GM19397 (cell line): ENCODE measurements at regions not wholly inside any gene's neighbourhood (a gene's known extent, or its start where the extent isn't known, plus 50 kb on each side); places are given as distances from the start of the nearest gene placed in this dataset.

Experiments used
- ATAC-seq: cut with Tn5 transposase; IDR thresholded peaks from one replicate; pipeline ENCODE4 v1.9.1; 2021; ENCODE audit warnings: mild to moderate bottlenecking, moderate library complexity; ENCODE audit not compliant: unreplicated experiment

DNA sequence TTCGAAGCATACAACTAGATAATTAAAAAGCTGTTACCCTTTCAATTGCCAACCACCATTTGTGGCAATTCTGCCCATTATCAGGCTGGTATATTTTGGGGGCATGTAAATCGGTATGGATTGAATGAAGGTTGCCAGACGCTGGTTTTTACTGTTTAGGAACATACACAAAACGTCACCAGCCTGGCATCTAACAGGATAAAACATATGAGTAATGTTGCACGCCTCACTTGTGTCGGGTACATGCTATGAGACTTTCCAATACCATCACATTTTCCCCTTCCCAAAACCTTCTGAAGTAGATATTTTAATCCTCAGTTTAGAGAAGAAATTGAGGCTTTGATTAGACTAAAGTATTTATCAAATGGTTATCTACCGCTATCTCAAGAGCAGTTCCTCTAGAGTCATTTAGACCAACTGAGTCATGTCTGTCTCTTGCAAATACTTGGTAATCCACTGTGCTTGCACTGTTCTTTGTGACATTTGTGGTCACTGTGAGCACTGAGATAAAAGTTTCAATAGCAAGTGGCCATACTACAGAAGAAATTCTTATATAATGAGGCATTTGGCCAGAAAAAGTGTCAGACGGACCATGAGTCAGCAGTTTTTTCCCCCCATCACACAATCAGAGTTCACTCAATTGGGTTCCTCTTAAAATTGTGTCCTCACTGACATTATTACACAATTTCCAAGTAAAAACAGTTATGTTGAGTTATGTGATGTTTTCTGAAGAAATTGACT lies 498.7 kb downstream of the NXPH1 start:
- ATAC-seq: no peak

DNA sequence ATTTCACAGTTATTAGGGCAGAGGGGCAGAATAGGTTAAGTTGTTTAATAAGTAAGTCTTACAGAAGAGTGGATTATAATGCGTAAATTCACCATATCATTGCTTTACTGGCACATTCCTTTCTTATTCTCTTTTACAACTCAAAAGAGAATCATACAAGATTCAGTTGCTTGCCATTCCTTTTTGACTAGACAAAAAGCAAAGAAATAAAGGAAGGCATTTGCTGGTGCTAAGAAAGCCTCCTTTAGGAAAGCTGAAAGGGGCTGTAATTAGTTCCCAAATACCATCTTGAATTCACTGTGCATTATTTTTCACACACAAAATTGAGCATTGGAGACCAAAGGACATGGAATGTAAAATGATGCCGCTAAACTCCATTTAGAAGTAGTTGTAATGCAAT lies 499.3 kb downstream of the NXPH1 start:
- no peak for ATAC-seq

DNA sequence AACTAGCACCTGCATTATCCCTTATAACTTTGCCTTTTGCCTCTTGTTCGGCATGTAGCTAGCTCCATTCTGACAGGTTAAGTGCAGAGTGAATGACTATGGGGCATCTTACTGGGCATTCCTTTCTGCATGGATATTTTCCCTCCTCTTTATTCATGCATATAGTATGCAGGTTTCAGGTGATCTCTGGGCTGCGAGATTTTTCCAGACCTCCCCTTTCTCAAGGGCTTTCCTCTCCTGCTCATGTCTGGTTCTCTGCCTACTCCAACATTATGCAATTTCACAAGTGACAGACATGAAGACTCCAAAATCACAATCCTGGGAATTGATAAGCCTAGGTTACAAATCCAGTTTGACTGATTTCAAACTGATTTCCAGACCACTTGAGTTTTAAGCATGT lies 503.8 kb downstream of the NXPH1 start:
- ATAC-seq: no peak

DNA sequence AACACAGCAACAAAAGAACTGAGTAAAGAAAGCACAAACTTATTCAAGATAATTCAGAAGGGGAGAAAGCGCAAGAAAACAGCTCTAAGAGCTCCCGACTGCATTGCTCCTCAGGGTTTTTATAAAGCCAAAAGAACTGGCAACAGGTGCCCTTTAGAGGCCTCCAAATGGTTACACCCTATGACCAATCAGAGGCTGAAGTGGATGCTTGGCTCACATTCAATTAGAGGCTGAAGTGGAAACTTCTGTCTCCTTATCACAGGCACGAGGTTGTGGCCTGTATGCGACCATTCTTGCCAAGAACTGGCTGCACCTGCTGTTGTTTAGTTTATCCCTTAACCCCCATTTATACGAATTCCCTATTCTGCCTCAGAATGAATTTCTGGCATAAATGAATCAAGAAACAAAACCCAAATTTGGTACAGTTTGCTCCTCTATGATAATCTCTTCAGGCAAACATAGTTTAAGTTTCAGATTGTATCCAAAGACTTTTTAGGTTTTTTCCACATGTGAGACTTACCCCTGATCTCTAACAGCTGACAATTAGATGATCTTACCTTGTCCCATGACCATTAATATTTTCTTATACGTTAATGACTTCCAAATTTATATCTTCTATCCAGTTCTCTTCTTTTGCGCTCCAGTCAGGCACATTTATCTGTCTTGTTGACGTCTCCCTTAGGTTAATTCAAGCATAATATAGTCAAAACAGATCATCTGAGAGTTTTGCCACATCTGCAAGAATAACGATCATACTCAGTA lies 504.8 kb downstream of the NXPH1 start:
- ATAC-seq: no peak

DNA sequence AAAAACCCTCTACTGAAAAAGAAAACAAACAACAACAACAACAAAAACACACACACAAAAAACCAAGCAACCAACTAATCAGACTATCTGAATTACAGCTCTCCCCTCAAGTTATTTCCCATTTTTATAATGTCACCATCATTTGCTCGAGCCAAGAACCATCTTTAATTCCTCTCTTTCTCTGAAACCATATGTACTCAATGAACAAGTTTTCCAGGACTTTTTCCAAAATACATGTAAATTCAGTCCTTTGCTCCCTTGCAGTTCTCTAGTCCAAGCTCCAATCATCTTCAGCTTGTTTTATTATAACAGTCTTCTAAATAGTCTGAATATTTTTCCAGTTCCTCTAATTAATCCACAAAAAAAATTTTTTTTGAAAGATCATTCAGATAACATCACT lies 506.0 kb downstream of the NXPH1 start:
- no peak for ATAC-seq

DNA sequence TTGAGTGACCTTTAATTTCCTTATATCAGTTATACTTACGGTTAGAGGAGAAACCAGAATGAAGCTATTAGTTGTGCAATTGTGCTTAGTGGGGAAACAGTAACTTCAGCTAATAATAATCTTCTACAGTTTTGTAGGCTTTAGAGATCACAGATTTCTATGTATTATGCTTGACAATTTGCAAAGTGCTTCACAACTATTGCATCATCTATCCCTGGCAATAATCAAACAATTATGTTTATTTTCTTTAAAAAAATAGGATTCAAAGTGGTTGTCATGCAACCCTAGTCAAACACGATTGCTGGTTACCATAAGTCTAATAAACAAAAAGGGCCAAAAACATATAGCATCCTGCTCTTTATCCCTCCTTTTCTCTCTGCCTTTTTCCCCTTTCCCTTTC lies 530.3 kb downstream of the NXPH1 start:
- ATAC-seq: no peak

DNA sequence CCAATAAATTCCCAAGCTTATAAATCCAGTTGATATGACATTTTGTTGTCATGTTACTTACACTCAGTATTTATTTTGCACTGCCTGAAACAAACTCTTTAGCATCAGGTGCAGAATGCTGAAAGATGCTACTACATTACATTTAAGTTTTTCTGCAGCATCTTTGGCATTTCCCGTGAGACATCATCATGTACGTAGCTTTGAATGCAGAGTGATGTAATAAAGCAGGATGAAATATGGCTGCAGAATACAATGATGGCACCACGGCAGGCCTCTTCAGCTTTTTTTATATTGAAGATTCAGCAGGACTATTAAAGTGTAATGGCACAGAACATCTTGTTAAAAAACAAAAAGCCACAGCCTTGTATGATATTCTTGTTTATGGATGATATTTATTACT lies 531.8 kb downstream of the NXPH1 start:
- ATAC-seq: no peak

DNA sequence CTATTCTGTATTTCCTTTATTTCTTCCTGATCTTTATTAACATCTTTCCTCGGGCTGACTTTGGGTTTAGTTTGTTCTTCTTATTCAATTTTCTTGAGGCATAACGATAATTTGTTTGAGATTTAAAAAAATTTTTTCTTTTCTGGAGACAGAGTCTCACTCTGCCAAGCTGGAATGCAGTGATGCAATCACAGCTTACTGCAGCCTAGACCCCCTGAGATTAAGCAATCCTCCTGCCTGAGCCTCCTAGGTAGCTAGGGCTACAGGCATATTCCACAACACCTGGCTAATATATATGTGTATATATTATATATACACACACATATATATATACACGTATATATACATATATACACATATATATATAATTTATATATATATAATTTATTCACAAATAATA lies 540.2 kb downstream of the NXPH1 start:
- no peak for ATAC-seq

DNA sequence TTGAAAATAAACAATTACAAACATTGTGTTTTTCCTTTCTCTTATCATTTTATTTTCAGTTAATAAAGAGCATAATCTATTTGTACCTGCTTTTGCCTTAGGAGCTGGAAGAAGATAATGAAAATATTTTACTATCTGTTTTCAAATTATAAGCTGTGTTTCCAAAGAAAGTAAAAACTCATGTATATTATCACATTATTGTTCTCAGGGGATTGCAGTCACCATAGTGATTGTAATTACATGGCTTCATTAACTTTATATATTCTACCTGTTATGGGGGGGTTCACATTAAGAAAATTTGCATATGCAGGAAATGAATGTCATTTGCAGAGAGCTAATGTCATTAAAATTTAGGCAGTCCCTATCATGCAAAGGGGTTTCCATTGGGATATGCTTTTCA lies 542.3 kb downstream of the NXPH1 start:
- ATAC-seq: no peak

DNA sequence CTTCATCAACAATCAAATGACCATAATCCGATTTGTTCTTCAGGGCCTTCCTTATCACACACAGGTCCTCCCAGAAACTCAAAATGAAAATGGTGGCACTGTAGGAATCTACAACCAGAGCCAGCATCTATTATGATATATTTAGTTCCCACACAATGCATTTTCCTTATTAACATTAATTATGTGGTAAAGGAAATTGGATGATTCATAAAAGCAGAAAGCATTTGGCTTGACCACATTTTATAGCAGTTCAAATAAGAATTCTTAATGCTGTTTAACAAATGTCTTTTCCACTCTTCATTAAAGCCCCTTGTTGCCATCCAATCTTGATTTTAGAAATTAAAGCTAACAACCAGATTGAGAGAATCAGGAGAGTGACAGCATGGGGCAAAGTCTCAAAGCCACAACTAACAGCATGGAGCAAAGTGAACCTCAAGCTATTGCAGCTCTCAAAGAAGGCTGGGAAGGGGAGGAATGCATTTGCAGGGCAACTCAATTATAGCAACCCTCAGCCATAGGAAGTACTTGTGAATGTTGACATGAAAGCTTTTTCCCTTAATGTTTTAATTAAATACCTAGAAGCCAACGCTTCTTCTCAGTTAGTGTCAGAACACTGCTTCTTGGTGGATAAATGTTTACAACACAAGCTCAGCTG lies 549.1 kb downstream of the NXPH1 start:
- ATAC-seq: no peak

DNA sequence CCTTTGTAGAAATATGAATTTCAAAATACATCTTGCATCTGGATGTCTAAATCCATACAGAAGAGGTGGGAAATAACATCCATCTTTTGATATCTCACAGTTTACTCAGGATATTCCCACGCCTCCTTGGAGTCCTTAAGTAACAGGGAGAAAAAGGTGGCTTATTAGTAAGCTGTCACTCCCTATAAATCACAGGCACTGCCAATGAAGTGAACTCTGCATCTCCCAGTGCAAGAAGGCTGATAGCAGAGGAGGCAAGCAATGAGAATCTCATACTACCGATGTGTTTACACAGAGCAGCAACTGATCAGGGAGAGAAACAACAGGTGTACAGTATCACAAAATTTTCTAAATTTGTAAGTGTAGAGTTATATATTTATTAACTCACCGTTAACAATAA lies 551.8 kb downstream of the NXPH1 start:
- ATAC-seq: no peak

DNA sequence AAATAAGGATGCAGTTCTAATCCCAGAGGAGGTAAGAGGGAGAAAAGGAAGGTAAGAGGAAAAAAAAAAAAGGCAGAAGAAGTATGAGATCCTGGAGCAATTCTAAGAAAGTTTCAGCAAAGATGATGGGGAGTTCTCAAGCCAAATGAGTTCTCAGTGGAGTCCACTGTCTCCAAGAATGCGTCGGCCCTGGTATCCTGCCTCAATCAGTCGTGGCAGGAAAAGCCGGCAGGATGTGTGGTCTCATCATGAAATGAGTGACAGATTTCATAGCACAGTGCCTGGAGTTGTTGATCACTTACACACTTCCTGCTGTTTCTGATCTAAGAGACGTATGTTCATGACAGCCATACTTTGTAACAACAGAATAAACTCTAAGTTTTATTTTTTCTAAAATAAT lies 554.9 kb downstream of the NXPH1 start:
- no peak for ATAC-seq

DNA sequence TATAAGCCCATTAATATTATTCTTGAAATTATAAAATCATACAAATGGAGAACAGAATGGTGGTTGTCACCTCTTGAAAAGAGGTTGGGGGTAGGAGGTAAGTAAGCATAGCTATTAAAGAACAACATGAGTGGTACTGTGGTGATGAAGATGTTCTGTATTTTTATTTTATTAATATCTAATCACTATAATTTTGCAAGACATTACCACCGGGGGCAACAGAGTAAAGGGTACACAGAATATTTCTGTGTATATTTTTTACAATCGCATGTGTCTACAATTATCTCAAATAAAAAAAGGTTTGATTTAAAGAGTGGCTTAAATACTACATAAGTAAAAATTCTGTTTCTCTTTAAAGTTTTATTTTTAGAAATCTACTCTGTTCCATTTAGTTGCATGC lies 557.8 kb downstream of the NXPH1 start:
- ATAC-seq: no peak

DNA sequence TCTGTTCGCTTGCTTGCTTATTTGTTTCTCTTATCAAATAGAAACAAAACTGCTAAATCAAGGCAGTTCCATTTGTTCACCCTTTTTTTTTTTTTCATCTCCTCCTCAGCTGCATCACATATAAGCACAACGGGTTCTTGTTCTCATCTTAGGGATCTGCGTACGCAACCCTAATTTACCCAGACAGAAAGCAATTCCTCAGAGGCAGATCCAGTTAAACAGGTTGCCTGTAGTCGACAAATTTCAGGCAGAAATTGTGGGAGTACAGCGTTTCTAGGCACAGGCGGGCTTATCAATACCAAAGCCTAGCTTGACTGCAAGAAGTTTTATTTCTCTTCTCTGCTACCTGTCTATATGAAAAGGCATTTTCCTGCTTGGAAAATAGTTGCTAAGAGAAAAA lies 565.4 kb downstream of the NXPH1 start:
- ATAC-seq: no peak

DNA sequence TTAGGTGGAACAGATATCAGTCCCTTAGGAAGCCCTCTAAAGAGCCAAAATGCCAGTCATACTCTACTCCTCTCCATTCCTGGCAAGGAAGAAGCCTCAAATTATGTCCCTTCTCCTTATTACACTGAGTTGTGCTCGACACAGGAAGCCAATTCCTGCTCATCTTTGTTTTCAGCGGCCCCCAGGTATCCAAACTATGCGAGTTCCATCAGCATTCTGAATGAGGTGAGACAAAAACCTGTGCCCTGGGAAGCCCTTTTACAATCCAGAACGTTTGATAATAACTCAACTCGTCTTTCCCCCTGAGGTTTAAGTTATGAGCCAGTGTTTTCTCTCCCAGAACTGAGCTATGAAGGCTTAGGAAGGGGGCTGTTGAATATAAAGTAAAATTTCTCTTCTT lies 580.5 kb downstream of the NXPH1 start:
- ATAC-seq: no peak

DNA sequence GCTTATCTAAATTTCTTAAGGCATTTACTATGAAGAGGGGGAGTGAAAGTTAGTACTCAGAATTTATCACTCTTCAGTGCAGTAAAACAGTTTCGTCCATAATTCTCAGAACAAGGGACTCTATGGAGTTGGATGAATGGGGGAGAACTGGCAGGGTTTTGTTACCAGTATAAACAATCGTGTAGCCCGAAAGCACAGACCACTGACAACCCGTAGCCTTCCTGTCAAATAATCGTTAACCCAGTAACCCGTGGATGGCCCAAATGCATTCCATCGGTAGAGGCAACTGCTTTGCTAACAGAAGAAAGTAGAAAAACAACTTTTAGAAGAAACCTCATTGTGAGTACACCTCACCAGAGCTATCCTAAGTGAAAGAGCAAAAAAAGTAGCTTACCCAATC lies 583.9 kb downstream of the NXPH1 start:
- no peak for ATAC-seq

DNA sequence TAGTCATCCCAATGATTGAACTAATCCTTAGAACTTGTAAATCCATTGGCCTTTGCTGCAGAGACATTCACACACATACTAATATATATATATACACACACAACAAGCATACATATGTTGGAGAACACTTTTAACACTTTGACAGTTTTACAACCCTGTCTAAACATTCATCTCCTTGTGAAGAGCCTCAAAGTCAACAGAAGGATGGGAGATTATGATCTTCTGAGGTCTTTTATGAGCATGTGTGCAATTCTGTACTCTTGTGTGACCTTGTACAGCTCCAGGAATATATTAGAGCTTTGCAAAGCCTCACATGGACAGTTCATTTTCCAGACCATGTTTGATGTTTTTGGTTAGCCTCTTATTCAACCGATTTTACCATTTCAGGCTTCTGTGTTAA lies 589.0 kb downstream of the NXPH1 start:
- no peak for ATAC-seq

DNA sequence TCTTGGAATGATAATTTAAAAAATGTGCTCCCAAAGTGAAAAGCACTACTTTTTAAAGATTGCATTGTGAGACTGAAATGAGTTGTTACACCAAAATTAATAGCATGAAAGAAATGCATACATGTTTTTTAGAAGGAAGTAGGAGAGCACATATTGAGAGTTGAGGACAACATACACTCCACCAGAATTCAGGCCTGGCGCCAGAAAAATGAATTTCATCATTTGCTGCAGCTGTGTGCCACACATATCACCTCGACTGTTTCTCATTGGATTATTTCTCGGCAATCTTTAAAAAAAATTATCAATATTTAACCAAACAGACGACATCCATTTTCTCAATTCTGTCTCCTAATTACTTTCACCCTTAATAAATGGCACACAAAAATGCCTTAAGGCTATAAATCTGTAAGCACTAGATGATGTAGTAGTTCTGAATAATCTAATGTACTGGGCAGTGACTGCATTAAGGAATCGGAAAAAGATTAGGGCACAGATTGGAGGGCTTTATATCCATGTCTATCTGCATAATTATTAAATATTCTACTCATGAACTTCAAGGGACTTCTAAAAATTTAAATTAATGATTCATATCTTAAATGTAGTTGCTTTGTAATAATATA lies 590.4 kb downstream of the NXPH1 start:
- no peak for ATAC-seq

DNA sequence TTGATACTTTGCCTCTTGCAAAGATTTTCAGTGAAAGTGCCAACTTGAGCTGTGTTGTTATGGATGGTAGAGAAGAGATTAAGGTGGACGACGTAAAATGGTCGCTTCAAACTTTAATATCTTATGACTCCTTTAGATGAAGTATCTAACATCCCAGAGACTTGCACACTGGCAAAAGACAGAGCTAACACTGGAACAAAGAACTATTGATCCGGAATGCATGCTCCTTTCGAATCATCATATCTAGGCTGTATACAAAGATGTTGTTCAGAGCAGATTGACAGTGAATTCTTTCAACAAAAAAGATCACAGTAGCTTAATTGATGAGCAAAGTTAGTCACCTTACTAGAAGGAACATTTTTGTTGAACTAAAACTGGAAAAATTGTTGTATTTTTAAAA lies 592.7 kb downstream of the NXPH1 start:
- ATAC-seq: no peak

DNA sequence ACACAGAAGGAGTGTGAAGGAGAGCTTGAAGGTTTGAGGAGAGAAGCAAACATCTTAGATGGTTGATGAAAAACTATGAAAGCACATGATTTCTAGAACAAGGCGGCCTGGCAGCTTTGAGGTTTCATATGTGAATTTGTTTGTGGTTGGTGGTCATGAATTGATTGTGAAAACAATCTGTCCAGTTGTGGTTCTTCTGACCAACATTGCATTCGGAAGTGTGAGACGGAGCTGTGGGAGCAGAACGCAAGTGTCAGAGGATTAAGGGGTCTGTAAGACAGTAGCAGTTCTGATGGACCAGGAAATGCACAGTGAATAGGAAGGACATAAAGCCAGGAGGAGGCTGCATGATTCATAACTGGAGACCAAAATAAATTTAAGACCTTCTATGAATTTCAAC lies 594.6 kb downstream of the NXPH1 start:
- no peak for ATAC-seq

DNA sequence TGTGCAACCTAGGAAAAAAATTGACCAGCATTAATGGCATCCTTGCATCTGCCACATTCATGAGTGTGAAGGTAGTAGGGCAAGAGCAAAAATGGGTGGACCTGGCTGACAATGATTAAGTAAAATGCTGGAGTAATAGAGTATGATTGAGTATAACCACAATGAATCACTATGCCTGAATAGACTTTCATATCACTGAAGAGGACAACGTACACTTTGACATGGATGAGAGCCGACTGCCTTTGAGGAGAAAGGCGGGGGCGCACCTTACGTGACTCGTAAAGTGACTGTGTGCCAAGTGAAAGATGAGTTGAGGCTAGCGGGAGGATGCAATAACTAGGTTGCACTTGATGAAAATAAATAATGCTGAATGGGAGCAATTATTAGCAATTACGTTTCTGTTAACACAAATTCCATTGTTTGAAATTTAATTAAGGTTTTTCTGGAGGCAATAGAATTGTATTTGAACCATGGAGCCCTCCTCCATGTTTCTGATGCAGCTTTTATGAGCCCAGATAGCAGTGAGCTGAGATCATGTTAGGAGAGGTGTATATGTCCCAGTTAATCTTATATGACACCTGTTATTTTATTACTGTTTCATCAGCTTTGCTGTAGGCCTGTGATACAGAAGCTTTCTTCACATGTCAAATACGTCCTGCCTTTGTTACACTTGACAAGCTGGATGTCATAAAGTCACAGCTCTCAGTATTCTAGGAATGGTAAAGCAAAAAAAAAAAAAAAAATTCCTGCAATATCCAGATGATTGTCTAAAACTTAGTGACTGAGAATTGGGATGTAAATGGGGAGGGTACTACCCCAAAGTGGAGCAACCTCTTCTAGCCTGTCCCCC lies 596.5 kb downstream of the NXPH1 start:
- ATAC-seq: no peak
